ENCODE measurements at regions not wholly inside any gene's neighbourhood (a gene's known extent, or its start where the extent isn't known, plus 50 kb on each side); places are given as distances from the start of the nearest gene placed in this dataset.

DNA sequence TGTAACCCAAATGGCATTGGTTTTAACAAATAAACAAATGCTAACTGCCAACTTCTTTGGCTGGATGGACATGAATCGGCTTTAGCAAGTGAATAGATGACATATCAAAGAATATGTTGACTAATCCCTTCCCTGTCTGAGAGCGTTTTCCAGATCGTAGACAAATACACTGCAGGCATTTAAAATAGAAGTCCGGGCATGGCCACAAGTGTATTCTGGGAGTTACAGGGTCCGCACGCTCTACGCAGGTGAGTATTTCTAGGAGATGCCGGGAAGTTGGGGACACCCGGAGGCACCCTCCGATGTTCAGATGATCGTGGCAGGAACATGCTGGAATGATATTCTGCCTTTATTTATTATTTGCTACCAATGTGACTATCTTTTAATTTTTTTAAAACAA, 53.2 kb upstream of the ZNF536 start:
- TF ChIP-seq, protein P1, sequence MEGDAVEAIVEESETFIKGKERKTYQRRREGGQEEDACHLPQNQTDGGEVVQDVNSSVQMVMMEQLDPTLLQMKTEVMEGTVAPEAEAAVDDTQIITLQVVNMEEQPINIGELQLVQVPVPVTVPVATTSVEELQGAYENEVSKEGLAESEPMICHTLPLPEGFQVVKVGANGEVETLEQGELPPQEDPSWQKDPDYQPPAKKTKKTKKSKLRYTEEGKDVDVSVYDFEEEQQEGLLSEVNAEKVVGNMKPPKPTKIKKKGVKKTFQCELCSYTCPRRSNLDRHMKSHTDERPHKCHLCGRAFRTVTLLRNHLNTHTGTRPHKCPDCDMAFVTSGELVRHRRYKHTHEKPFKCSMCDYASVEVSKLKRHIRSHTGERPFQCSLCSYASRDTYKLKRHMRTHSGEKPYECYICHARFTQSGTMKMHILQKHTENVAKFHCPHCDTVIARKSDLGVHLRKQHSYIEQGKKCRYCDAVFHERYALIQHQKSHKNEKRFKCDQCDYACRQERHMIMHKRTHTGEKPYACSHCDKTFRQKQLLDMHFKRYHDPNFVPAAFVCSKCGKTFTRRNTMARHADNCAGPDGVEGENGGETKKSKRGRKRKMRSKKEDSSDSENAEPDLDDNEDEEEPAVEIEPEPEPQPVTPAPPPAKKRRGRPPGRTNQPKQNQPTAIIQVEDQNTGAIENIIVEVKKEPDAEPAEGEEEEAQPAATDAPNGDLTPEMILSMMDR (IDR thresholded peaks at IDR 0.05): no peak
- no peak for TF ChIP-seq POLR2A (IDR thresholded peaks at IDR 0.05)
